Small intestine (tissue), 7 donors: ENCODE measurements at regions not wholly inside any gene's neighbourhood (a gene's known extent, or its start where the extent isn't known, plus 50 kb on each side); places are given as distances from the start of the nearest gene placed in this dataset.

ENCODE experiments used
- DNase-seq, 2 donors: peaks; one replicate each; pipeline versions ENCODE4 v3.0.0 to v3.0.0-alpha.2; 2013
- FAIRE-seq: peaks from 2 replicates; lab custom pipeline; 2012; peaks lifted over from hg19 to GRCh38; lab: Jason Lieb, UNC
- H3K27ac ChIP-seq, 3 donors: one replicate each; pipeline ENCODE4 v1.5.1; 2013; ENCODE audit warnings: low read length in 2 of 3, mild to moderate bottlenecking in 2 of 3, control low read depth in 1 of 3, inconsistent platforms in 1 of 3, low read depth in 1 of 3, moderate library complexity in 1 of 3
- H3K27me3 ChIP-seq, 3 donors: one replicate each; pipeline ENCODE4 v1.6.1; 2013; ENCODE audit warnings: low read length in 3 of 3, inconsistent platforms in 1 of 3; ENCODE audit not compliant: control insufficient read depth in 3 of 3, insufficient read depth in 3 of 3
- H3K36me3 ChIP-seq, 3 donors: one replicate each; pipeline ENCODE4 v1.6.1; 2013; ENCODE audit warnings: low read length in 3 of 3, inconsistent platforms in 1 of 3, low read depth in 1 of 3, mild to moderate bottlenecking in 1 of 3, moderate library complexity in 1 of 3; ENCODE audit not compliant: control insufficient read depth in 3 of 3, insufficient read depth in 2 of 3
- H3K4me1 ChIP-seq, 3 donors: one replicate each; pipeline ENCODE4 v1.6.1; 2013; ENCODE audit warnings: low read length in 2 of 3, inconsistent platforms in 1 of 3, low read depth in 1 of 3, mild to moderate bottlenecking in 1 of 3, moderate library complexity in 1 of 3; ENCODE audit not compliant: control insufficient read depth in 3 of 3, insufficient read depth in 2 of 3
- H3K4me3 ChIP-seq, 3 donors: one replicate each; pipeline ENCODE4 v1.5.1; 2013; ENCODE audit warnings: low read length in 3 of 3, control low read depth in 1 of 3, inconsistent platforms in 1 of 3, low read depth in 1 of 3, mild to moderate bottlenecking in 1 of 3, moderate library complexity in 1 of 3
- H3K9me3 ChIP-seq, 2 donors: one replicate each; pipeline ENCODE4 v1.6.1; 2013; ENCODE audit warnings: low read depth in 1 of 2, low read length in 1 of 2; ENCODE audit not compliant: control insufficient read depth in 2 of 2, insufficient read depth in 1 of 2
- WGBS, 3 donors: extraction: QIAGEN DNeasy Blood & Tissue Kit; methylation state at CpG; one replicate each; pipeline ENCODE4 v1.1.7; 2013; 5-methylcytosine and 5-hydroxymethylcytosine counted together
- donor health status: healthy with polysubstance abuse.
- donor health status: control.
- donor health status: control.
- donor health status: Bipolar disorder and iron deficiency.
- donor health status: healthy.

- Histone ChIP-seq H3K9me3 (no peaks in the 10 kb centered on the region), H3K27me3 (peaks cover 0 to 3% (median 0%) of the 10 kb centered on the region in 3 donors), H3K27ac (no peak overlapping the region), H3K4me1 (no peaks in the 10 kb centered on the region), H3K36me3 (no peaks in the 10 kb centered on the region), H3K4me3 (no peak overlapping the region)
- DNase-seq (no peak), FAIRE-seq (no peak)
- WGBS, 3 donors = 36 to 62% (median 39%) methylated on average over 4 of the region's 4 CpGs
These were observed 652.2 kb downstream of the UQCRFS1 start for GRCh38 chr19:28560786-28561185.

GRCh38 chr19:28558783-28559182 is 654.2 kb downstream of the UQCRFS1 start:
- no peak overlapping the region for H3K27ac ChIP-seq
- no peak for DNase-seq
- WGBS, 3 donors = 56 to 65% (median 64%) methylated on average over 2 of the region's 2 CpGs
- H3K27me3 ChIP-seq = peaks cover 0 to 3% (median 0%) of the 10 kb centered on the region in 3 donors
- H3K9me3 ChIP-seq = no peaks in the 10 kb centered on the region
- no peak overlapping the region for H3K4me3 ChIP-seq
- no peak for FAIRE-seq
- H3K36me3 ChIP-seq = no peaks in the 10 kb centered on the region
- no peaks in the 10 kb centered on the region for H3K4me1 ChIP-seq

DNA sequence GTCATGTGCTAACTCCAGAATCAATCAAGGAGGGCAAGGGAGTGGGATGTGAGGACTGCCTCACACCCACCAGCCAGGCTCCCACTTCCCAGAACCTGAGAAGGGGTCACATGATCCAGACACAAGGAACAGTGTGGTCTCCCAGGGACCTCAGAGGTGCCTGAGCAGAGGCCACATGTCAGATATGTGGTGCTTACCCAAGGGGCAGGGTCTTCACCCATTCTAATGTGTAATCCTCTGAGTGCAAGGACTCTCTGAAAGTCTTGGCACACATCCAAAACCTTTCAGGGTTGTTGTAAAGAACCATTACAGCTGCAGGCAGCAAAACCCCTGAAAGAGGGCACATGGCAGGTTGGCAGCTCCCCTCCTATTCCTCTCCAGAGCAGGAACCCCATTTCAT is 656.6 kb downstream of the UQCRFS1 start:
- Histone ChIP-seq H3K4me1 (no peaks in the 10 kb centered on the region), H3K27me3 (no peaks in the 10 kb centered on the region), H3K27ac (no peak overlapping the region), H3K36me3 (no peaks in the 10 kb centered on the region), H3K4me3 (no peak overlapping the region), H3K9me3 (no peaks in the 10 kb centered on the region)
- DNase-seq (no peak), FAIRE-seq (no peak)

DNA sequence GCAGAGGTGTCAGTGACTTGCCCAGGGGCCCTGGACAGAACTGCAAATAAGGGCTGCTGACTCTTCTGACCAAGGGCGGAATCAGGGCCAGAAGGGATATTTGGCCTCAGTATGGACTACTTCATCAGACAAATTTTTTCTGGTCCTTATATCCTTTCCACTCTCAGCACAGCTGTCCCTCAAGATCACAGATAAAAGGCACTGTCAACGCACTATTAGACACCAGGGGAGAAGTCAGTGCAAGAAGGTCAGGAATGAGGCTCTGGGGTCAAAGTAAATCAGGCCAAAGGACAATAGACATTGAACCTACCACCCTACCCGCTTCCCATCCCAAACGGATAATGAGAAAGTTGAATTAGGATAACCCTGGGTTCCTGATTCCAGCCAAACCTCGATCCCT is 657.6 kb downstream of the UQCRFS1 start:
- Histone ChIP-seq H3K4me1 (no peaks in the 10 kb centered on the region), H3K27ac (no peak overlapping the region), H3K4me3 (no peak overlapping the region), H3K9me3 (no peaks in the 10 kb centered on the region), H3K27me3 (no peaks in the 10 kb centered on the region), H3K36me3 (no peaks in the 10 kb centered on the region)
- WGBS, 3 donors = 63 to 65% (median 65%) methylated on average over 5 of the region's 5 CpGs
- no peak for FAIRE-seq
- DNase-seq = no peak

GRCh38 chr19:28554321-28555091 is 658.4 kb downstream of the UQCRFS1 start:
- Histone ChIP-seq H3K27me3 (no peaks in the 10 kb centered on the region), H3K4me1 (no peaks in the 10 kb centered on the region), H3K36me3 (no peaks in the 10 kb centered on the region), H3K4me3 (no peak overlapping the region), H3K9me3 (no peaks in the 10 kb centered on the region), H3K27ac (no peak overlapping the region)
- FAIRE-seq (no peak), DNase-seq (no peak)
- 75 to 80% (median 78%) methylated on average over 4 of the region's 4 CpGs for WGBS, 3 donors

GRCh38 chr19:28553764-28554163 is 659.2 kb downstream of the UQCRFS1 start:
- H3K9me3 ChIP-seq = no peaks in the 10 kb centered on the region
- no peak overlapping the region for H3K27ac ChIP-seq
- no peak overlapping the region for H3K4me3 ChIP-seq
- H3K27me3 ChIP-seq = no peaks in the 10 kb centered on the region
- H3K36me3 ChIP-seq = no peaks in the 10 kb centered on the region
- DNase-seq = no peak
- 87 to 93% (median 91%) methylated on average over 2 of the region's 2 CpGs for WGBS, 3 donors
- H3K4me1 ChIP-seq = no peaks in the 10 kb centered on the region
- no peak for FAIRE-seq

DNA sequence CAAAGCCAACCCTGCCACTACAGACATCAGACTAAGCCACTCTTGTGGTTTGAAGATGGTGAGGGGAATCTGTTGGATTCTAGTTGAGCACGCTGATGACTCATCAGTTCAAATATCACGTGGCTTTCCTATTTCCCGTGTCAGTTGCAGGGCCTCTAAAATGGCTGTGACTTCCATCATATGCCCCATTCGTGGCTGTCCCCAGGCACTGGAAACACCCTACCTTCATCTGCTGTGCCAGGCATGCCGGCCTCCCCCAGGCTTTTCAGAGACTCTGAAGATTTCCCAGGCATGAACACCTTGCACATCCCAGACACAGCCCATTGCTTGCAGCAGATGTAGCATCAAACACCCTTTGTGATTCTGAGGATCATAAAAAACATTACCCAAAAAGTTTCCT is 659.9 kb downstream of the UQCRFS1 start:
- Histone ChIP-seq H3K4me1 (no peaks in the 10 kb centered on the region), H3K27me3 (no peaks in the 10 kb centered on the region), H3K4me3 (no peak overlapping the region), H3K9me3 (no peaks in the 10 kb centered on the region), H3K36me3 (no peaks in the 10 kb centered on the region), H3K27ac (no peak overlapping the region)
- no peak for FAIRE-seq
- 59 to 64% (median 60%) methylated on average over 5 of the region's 5 CpGs for WGBS, 3 donors
- no peak for DNase-seq

GRCh38 chr19:28549680-28550277 is 663.2 kb downstream of the UQCRFS1 start:
- Histone ChIP-seq H3K4me3 (no peak overlapping the region), H3K4me1 (no peaks in the 10 kb centered on the region), H3K27me3 (no peaks in the 10 kb centered on the region), H3K27ac (no peak overlapping the region), H3K36me3 (no peaks in the 10 kb centered on the region), H3K9me3 (no peaks in the 10 kb centered on the region)
- no peak for FAIRE-seq
- no peak for DNase-seq
- WGBS, 3 donors = 54 to 68% (median 61%) methylated on average over 7 of the region's 7 CpGs
